ENCODE measurements at regions not wholly inside any gene's neighbourhood (a gene's known extent, or its start where the extent isn't known, plus 50 kb on each side); places are given as distances from the start of the nearest gene placed in this dataset.

DNA sequence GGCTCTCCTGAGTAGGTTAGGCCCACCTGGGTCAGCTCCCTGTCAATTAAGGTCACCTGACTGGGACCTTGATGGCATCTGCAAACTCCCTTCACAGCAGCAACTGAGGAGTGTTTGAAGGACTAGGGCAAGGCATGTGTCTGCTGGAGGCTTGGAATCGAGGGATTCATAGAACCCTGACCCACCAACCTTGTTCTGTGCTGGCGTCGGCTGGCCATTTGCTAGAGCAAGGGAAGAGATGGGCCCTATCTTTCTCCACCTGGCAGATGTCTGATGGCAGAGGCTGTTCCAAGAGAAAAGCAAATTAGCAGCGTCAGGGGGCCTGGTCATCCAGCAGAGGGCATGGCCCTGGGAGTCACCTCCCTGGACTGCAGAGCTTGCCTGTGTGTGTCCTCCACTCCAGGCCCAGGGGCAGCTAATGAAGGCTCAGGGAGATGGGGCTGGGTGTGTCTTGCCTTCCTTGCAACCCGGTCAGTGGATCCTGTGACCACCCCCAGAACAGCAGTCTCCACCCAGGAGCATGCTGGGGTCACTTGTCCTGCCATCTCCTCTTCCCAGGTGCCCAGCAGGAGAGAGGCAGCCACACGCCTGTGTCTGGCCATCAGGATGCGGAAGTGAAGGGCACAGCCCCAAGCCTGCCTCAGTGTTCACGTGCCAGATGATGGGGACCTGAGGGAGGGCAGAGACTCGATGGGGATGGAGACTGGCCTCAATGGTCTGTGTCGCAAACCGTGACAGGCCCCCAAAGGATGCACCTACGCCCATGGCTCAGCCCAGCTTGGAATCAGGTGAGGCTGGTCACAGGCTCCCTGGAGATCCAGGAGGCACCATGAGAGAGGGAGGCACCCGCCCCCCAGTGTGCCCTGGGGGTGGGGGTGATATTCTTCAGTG is 53.9 kb downstream of the BARX1 start:
- Histone ChIP-seq H3K4me3 (no peak overlapping the region), H3K27me3 (replicated peaks; ENCODE audit: insufficient read depth) (no peaks in the 10 kb centered on the region), H3K36me3 (no peaks in the 10 kb centered on the region), H3K9me3 (no peaks in the 10 kb centered on the region), H3K4me1 (ENCODE audit: control insufficient read depth in 1 of 2, low read depth in 2 of 2) (no peaks in the 10 kb centered on the region), H3K27ac (no peak overlapping the region)
- DNase-seq (ENCODE audit: low spot score) (no peak), ATAC-seq (ENCODE audit: insufficient number of reproducible peaks, low FRiP score, low read depth) (no peak)
- TF ChIP-seq, protein P1, sequence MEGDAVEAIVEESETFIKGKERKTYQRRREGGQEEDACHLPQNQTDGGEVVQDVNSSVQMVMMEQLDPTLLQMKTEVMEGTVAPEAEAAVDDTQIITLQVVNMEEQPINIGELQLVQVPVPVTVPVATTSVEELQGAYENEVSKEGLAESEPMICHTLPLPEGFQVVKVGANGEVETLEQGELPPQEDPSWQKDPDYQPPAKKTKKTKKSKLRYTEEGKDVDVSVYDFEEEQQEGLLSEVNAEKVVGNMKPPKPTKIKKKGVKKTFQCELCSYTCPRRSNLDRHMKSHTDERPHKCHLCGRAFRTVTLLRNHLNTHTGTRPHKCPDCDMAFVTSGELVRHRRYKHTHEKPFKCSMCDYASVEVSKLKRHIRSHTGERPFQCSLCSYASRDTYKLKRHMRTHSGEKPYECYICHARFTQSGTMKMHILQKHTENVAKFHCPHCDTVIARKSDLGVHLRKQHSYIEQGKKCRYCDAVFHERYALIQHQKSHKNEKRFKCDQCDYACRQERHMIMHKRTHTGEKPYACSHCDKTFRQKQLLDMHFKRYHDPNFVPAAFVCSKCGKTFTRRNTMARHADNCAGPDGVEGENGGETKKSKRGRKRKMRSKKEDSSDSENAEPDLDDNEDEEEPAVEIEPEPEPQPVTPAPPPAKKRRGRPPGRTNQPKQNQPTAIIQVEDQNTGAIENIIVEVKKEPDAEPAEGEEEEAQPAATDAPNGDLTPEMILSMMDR (IDR thresholded peaks at IDR 0.05) = no peak

DNA sequence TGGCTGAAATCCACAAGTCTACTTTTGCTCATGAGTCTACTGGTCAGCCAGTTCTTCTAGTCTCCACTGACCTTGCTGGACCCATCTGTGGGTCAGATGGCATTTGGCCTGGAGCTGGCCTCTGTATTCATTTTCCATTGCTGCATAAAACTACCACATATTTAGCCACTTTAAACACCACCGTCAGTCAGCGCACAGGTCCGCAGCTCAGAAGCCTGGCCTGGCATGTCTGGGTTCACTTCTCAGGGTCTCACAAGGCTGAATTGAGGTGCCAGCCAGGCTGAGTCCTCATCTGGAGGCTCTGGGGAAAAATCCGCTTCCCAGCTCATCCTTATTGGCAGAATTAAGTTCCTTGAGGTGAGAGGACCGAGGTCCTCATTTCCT is 54.7 kb downstream of the BARX1 start:
- Histone ChIP-seq H3K4me1 (ENCODE audit: control insufficient read depth in 1 of 2, low read depth in 2 of 2) (no peaks in the 10 kb centered on the region), H3K36me3 (no peaks in the 10 kb centered on the region), H3K9me3 (no peaks in the 10 kb centered on the region), H3K27me3 (replicated peaks; ENCODE audit: insufficient read depth) (no peaks in the 10 kb centered on the region), H3K4me3 (no peak overlapping the region), H3K27ac (no peak overlapping the region)
- no peak for DNase-seq (ENCODE audit: low spot score)
- ATAC-seq (ENCODE audit: insufficient number of reproducible peaks, low FRiP score, low read depth) = no peak
- TF ChIP-seq, protein P1 (IDR thresholded peaks at IDR 0.05) = no peak

DNA sequence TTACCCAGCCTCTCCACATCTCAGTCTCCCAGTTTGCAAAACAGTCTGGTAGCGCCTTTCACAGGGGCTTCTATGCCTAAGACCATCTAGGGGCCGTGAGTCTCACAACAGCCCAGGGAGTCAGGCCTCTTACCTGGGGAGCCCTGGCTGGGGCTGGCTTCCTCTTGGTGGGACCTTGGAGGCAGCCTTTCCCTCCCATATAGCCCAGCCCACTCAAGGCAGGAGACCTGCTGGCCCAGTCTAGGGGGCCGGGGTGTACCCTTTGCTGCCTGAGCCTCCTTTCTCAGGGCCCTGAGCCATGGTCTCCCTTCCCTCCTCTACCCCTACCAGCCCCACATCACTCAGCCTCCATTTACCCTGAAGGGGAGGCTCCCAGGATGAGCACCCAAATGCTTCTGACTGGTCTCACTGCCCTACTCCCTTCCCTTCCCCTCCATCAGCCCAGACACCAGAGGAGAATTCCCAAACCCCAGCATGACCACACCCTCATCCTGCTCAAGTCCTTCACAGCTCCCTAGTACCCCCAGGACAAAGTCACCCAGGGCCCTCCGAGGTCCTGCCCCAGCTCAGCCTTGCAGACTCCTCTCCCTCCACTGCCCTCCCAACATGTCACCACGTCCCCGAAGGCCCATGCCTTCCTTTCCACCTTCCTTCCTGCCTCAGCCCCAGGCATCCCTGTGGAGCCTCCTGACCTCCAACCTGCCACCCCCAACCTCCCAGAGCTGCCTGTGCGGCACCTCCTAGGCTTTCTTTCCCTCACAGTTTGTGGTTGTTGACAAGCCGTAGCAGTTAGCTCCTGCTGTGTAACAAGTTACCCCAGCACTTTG is 55.3 kb downstream of the BARX1 start:
- no peak for DNase-seq (ENCODE audit: low spot score)
- H3K27ac ChIP-seq = no peak overlapping the region

DNA sequence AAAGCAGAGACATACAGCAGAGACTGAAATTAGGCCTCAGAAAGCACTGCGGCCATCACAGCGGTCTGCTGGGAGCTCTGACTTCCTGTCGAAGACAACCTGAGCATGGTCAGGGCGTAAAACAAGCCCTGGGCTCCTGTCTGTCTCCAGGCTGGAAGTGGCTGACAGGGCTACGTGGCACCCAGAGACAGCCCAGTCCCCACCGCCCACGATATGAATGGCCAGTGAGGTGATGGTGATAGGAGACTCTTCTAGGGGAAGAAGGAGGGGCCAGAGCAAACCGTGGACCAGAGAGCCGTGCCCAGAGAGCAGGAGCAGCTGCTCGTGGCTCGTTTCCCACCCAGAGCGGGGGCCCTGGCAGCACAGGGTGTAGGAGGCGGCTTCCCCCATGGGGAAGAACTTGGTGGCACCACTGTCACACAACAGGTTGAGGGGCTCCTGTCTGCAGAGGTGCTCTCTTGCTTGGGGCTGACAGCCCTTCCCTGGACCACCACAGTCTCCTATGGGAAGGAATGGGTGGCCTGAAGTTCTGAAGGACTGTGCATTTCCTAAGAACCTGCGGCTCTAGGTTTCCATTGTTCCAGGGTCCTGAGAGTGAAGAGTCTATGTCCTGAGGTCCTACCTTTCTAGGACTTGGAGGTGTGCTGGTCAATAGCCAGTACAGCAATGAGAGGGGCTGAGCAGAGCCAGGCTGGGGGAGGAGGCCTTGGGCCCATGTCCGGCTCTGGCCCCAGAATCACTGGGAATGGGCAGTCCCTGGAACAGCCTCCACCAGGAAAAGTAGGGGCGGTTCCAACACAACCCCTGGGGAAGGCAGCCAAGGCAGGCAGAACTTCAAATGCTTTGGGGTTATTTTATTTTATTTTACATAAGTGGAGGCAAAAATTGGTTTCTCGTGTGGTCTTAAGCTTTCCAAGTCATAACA is 56.4 kb downstream of the BARX1 start:
- no peaks in the 10 kb centered on the region for H3K36me3 ChIP-seq
- ATAC-seq (ENCODE audit: insufficient number of reproducible peaks, low FRiP score, low read depth) (no peak), DNase-seq (ENCODE audit: low spot score) (no peak)
- no peaks in the 10 kb centered on the region for H3K9me3 ChIP-seq
- no peak overlapping the region for H3K4me3 ChIP-seq
- no peak overlapping the region for H3K27ac ChIP-seq
- TF ChIP-seq, protein P1 (IDR thresholded peaks at IDR 0.05) = no peak
- no peaks in the 10 kb centered on the region for H3K4me1 ChIP-seq (ENCODE audit: control insufficient read depth in 1 of 2, low read depth in 2 of 2)
- H3K27me3 ChIP-seq (replicated peaks; ENCODE audit: insufficient read depth) = no peaks in the 10 kb centered on the region

More for the DNA sequence above, 55.3 kb downstream of the BARX1 start:
- no peaks in the 10 kb centered on the region for H3K36me3 ChIP-seq
- ATAC-seq (ENCODE audit: insufficient number of reproducible peaks, low FRiP score, low read depth) = no peak
- TF ChIP-seq, protein P1 (IDR thresholded peaks at IDR 0.05) = no peak
- no peaks in the 10 kb centered on the region for H3K4me1 ChIP-seq (ENCODE audit: control insufficient read depth in 1 of 2, low read depth in 2 of 2)
- no peaks in the 10 kb centered on the region for H3K9me3 ChIP-seq
- no peak overlapping the region for H3K4me3 ChIP-seq
- H3K27me3 ChIP-seq (replicated peaks; ENCODE audit: insufficient read depth) = no peaks in the 10 kb centered on the region
